ENCODE measurements at regions not wholly inside any gene's neighbourhood (a gene's known extent, or its start where the extent isn't known, plus 50 kb on each side); places are given as distances from the start of the nearest gene placed in this dataset.
"Not testable (repeated sequence)": the region's sequence is repeated elsewhere in the genome, so short reads cannot be mapped to it uniquely, and the experiment has no call there.

DNA sequence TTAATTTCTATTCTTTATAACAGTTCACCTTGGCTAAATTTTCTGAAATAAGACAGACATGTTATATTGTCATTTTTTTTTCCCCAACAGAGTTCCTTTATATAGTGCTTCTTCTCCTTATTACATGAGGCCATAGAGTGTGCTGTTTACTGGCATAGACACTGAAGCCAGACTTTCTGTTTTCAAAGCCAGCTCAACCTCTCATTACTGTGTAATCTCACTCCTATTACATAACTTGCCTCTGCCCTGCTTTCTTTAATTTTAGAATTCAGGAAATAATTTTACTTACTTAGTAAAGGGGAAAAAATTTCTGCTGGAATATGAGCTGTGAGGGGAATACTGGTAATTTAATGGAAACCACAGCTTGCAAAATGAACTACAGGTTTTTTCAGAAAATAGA is 1380.4 kb downstream of the SLITRK1 start:
- DNase-seq, result no peak

DNA sequence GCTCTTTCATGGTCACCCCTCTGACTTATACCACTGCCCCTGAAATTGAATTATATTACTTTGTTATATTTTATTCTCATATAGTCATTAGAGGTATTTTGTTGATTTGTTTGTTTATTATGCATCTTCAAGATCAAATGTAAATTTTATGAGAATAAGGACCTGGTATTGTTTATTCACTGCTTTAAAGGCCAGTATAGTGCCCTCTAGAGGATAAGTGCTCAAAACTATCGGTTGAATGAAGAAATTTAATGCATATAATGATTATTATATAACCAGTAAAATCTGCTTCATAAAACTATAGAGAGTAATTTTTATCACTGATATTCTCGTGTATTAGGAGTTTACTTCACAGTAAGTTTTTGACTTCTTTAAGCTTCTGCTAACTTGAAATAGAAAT is 1401.9 kb downstream of the SLITRK1 start:
- DNase-seq, result no peak

DNA sequence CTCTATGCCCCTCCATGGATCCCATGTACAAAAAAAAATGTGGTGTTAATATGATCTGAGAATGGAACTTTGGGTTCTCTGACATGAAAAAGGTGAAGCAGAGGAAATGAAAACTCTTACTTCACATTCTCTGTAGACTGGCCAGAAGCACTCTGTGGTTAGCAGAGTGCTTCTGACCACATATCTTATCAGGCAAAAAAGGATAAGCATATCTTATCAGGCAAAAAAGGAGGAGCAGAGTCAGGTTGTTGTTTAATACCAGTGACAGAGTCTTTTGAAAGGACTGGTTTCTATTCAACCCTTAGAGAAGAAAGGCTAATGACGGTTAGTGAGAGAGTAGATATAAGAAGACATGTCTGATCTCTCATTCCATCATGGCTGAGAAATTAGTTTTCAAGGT is 1404.8 kb downstream of the SLITRK1 start:
- DNase-seq, result no peak

DNA sequence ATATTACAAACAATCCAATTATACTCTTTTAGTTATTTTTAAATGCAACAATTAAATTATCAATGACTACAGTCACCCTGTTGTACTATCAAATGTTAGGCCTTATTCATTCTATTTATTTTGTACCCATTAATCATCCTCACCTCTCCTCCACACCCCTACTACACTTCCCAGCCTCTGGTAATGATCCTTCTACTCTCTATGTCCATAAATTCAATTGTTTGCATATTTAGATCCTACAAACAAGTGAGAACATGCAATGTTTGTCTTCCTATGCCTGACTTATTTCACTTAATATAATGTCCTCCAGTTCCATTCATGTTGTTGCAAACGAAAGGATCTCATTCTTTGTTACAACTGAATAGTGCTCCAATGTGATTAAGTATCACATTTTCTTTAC is 1414.6 kb downstream of the SLITRK1 start:
- DNase-seq, result no peak

DNA sequence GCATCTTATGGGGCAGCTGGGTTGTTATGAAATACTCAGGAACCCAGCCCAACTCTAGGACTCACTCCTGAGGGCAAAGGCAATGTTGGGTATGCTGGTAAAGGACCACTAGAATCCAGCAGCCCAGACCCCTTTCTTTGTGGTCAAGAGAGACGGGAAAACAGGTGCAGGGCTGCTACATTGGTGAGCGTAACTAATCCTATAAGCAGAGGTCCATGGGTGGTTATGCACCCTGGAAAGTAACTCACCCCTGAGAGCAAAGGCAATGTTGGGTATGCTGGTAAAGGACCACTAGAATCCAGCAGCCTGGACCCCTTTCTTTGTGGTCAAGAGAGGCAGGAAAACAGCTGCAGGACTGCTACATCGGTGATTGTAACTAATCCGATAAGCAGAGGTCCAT is 1422.7 kb downstream of the SLITRK1 start:
- not testable (repeated sequence) for DNase-seq

DNA sequence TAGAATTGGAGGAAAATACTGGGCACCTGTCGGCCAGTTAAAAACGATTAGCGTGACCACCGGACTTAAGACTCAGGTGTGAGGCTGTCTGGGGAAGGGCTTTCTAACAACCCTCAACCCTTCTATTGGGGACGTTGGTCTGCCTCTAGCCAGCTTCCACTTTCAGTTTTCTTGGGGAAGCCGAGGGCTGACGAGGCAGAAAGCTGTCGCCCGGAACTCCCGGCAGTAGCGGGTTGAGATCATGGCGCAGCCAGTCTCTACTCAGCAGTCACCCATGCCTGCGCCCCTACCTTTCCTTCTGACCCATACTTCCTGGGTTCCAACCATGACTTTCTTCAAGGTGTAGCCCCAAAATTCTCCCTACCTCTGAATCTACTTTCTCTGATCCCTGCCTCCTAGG is 1424.1 kb downstream of the SLITRK1 start:
- no peak for DNase-seq

DNA sequence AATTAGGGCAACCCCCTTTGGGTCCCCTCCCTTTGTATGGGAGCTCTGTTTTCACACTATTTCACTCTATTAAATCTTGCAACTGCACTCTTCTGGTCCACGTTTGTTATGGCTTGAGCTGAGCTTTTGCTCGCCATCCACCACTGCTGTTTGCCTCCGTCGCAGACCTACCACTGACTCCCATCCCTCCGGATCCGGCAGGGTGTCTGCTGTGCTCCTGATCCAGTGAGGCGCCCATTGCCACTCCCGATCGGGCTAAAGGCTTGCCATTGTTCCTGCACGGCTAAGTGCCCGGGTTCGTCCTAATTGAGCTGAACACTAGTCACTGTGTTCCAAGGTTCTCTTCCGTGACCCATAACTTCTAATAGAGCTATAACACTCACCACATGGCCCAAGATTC is 1424.7 kb downstream of the SLITRK1 start:
- not testable (repeated sequence) for DNase-seq

DNA sequence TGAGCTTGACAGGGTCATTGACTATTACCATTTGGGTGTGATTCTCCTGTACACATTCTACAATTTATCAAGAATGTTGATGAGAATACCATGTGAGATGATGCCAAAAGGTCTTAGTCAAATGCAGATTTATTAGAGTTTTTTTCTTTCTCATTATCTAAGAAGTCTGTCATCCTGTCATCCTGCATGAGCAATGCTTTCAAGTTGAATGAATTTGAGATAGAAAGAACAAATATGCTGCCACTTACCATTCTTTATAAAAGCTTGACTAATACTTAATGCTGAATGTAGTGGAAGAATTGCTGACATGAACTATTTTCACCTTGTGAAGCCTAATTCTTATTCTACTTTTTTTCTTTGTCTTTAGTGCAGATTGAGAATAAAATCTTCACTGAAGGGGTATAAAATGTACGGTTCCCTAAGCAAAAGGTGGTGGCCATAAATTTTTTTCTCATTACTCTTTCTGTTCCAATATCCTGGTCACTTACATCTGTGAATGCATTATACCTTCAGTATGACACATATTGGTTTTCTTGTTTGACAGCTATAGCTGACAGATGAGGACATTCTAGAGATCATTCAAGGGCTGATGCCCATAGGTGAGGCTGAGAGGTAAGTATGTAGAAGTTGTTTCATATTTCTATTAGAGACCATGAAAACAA is 1434.7 kb downstream of the SLITRK1 start:
- no peak for DNase-seq

DNA sequence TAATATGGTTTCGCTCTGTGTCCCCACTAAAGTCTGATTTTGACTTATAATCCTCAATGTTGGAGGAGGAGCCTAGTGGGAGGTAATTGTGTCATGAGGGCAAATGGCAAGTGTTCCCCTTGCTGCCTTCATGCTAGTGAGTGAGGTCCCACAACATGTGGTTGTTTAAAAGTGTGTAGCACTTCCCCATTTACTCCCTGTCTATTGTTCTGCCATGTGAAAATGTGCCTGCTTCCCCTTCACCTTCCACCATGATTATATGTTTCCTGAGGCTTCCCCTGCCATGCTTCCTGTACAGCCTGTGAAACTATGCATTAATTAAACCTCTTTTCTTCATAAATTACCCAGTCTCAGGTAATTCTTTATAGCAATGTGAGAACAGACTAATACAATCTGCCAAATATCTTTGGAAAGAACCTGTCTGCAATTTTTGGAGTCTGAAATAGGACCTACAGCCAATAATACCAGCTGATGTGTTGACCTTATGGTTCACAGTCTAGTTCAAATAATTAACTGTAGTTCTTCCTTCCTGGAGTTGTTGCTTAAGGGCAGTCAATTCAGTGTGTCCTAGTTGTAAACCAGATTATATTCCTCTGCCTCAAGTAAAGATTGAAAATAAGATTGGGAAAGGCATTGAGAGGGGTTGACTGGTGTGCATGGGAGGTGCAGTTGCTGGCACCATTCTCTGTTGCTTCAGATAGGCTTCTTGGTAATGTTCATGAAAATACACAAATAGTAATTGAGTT is 1442.9 kb downstream of the SLITRK1 start:
- no peak for DNase-seq

DNA sequence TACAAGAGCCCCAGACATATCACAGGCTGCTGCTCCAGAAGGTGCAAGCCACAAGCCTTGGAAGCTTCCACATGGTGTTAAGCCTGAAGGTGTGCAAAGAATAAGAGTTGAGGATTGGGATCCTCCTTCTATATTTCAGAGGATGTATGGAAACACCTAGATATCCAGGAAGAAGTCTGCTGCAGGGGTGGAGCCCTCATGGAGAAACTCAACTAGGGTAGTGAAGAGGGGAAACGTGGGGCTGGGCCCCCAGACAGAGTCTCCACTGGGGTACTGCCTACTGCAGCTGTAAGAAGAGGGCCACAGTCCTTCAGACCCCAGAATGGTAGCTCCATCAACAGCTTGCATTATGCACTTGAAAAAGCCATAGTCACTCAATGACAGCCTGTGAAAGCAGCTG is 1444.0 kb downstream of the SLITRK1 start:
- DNase-seq, result no peak

DNA sequence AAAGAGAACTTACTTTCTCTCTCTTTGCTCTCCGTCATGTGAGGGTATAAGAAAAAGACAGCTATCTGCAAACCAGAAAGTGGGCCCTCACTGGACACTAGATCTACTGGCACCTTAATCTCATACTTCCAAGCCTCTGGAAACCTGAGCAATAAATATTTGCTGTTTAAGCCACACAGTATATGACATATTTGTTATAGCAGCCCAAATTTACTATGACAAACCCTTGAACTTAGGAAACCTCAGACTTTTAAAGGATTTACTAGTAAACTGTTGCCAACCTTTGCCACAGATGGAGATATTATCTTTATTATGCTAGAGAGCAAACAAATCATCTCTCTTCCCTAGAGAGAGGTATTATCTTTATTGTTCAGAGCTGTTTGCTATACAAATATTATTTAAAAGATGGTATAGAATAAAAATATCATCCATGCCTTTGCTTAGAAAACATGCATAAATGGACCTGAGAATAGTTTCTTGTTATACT is 1446.1 kb downstream of the SLITRK1 start:
- no peak for DNase-seq

DNA sequence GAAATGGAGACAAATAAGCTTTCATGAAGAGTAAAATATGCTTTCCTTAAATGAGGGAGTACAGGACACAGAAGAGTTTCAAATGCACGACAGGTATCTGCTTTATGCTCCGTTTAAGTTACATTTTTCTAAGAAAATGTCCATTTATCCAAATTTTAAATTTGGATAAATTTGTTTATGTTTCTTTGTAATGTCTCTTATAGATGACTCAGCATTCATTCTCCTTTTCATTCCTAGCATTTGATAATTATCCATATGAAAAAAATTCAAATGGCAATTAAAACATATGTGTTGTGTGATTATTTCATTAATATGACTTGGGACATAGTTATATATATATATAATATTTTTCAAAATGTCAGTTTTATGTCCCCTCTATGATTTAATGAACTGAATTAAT is 1449.3 kb downstream of the SLITRK1 start:
- DNase-seq, result no peak

DNA sequence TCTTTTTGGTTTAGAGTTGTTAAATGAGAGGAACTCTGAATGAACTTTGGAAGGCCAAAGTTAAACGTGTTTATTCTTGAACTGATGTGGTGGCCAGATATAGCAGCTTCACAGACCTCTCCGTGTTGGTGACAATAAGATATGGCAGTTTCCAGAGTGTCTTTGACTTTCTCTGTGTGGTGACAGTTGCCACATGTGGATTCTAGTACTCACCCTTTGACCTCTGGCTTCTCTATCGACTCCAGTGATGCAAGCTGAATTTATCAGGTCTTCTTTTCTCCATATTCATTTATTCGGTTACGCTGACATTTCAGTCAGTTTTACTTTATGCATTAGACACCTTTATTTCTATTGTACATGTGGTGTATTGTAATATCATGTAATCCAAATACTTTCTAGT is 1469.5 kb downstream of the SLITRK1 start:
- no peak for DNase-seq

DNA sequence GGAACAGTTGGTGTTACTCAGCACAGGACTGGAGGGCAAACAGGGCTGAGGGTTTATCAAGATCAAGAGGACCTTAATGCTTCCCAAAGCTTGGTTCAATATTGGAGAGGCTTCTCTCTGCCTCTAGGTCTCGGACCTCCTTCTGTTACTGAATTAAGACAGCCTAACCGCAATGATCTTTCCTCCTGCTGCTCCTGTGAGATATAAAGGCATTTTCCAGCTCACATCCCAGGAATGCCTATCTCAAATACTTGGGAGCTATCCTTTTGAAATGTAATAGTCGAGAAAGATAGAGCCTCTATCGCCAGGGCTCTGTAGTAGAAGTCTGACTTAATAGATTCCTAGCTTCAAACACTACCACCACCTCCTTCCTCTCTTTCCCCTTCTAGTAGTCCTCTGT is 1475.0 kb downstream of the SLITRK1 start:
- DNase-seq, result no peak

DNA sequence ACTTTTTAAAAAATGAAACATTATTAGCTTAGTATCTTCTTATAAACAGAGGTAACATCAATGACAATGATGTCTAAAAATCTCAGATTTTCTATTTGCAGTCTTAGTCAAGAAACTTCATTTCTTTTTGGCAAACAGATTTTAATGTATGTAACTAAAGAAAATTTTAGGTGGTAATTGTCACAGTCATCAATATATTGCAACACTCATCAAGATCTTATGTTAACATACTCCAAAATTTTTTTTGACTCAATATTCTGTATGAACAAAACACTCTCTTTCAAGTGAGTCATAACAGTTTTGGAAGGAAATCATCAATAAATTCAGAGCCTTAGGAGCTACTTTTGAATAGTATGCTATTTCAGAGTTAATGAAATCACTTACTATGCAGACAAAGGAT is 1507.6 kb downstream of the SLITRK1 start:
- DNase-seq, result no peak

DNA sequence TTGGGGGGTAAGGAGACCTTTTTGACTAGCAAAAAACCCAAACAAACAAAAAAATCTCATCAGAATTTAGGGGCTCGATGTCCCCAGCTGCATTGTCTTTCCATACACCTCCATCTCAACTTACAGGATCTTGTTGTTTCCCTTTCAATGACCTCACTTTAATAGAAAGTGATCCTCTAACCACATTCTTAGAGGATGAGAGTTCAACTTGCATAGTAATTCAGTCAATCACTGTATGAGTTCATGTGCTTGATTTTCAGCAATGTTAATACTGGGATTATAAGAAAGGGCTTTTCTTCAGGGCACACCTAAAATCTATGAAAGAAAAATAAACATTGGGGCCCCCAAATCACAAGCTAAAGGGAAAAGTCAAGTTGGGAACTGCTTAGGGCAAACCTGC is 1512.0 kb downstream of the SLITRK1 start:
- DNase-seq, result no peak

DNA sequence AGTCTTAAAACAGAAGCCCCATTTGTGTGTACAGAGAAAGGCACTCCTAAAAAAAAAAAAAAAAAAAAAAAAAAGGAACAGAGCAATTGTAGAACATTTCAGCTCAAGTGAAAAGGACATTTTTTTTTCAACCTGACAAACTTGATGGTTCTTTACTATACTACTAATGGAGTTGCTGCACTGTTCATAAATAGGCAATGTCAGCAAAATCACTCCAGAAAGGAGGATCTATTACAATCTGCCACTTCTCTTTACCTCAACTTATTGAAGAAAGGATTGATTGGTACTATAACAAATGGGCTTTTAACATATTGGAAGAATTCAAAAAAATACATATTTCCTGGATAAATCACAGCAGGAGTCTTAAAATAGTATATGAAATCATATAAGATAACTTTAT is 1517.7 kb downstream of the SLITRK1 start:
- DNase-seq, result no peak

DNA sequence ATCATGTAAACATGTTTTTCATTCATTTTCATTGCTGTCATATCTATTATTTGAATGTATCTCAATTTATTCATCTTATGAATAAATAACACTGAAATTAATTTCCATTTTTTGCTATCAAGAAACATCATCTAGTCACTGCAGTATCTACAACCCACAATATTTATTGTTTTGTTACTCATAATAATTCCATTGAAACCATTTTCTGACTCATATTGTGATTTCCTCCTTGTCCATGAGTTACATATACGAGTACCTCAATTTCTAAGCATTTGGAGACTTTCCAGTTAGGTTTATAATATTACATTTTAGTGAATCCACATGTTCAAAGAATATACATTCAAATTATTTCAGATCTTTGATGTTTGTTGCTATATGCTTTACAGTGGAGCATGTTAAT is 1524.0 kb downstream of the SLITRK1 start:
- DNase-seq, result no peak

DNA sequence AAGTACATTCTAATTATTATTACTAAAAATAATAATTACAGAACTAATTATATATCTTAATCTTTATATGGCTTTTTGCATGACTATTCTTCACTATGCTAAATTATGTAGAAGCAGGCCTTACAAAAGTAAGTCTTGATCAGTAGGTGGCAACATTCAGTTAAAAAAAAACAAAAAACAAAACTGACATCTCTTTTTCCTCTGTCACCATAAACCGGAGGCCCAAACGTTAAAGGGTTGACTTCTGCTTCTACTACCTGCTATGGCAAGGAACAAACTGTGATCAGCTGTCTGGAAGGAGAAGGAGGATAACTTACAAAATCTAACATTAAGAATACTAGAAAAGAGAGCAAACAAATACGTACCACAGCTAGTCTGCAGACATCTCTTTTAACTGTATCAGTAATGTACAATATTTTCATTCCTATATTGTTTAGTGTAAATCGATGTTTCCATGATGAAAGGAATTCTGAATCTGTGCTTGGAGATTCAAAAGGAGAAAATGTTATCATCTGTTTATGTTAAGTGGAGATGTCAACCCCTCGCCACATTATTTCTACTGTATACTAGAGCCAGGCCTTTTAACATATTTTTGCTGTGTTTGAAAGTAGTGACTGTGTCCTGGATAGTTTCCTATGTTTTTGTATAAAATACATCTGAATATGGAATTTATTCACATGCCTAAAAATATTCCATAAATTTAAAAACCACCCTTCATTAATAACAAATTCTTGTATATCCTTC is 1525.4 kb downstream of the SLITRK1 start:
- DNase-seq, result no peak

DNA sequence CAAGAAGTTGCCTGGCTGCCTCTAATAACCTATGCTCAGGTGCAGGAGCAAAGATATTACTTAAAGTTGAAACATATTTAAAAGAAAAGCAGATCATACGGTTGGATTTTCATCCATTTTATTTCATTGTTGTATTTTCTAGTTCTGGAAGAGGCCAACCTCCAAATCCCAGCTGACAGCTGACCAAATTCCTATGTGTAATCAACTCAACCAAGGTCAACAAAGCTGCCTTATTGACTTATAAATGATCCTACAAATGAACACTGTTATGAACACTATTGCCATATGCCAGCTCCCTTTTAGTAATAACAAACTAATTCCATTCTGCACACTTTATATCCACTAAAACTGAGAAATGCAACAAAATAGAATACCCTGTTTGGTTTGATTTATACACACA is 1537.4 kb downstream of the SLITRK1 start:
- DNase-seq, result no peak

DNA sequence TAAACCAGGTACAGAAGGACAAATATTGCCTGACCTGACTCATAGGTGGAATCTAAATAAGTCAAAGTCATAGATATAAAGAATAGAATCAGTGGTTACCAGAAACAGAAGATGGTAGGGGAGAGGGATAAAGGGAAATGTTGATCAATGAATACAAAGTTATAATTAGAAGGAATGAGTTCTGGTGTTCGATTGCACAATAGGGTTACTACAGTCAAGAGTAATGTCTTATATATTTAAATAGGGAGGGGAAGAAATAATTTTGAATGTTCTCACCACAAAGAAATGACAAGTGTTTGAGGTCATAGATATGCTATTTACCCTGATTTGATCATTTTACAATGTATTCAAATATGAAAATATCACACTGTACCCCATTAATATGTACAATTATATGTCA is 1541.2 kb downstream of the SLITRK1 start:
- DNase-seq, result no peak

DNA sequence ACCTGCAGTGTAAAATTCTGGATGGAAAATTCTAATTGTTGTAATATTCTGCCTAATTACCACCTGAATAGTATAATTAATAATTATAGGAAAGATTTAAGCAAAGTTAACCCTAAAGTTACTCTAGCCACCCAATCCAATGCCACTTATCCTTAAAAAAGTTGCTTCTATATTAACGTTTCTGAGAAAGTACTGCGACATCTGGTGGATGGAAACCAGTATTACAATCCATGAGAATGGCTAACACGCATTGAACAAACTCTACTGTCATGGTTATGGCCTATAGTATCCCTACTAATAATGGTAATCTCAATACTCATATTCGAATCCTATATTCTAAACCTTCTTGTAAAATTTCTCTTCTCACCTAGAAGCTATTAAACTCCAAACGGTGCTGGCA is 1551.8 kb downstream of the SLITRK1 start:
- DNase-seq, result peak in 1 of 3 donors; percentile 17

DNA sequence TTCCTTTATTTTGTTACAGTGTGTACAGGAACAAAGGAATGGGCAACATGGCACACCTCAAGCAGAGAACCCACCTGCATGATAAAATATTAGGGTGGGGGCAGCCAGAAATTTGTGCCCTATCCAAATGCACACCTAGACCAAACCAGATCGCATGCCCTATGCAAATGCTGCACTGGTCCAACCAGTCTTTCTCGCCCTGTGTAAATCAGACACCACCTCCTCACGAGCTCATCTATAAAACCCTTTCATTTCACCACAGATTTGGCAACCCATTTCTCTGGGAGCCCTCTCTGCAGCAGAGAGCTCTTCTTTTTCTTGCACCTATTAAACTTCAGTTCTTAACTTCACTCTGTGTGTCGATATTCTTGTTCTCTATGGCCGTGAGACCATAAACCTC is 1559.2 kb downstream of the SLITRK1 start:
- no peak for DNase-seq

DNA sequence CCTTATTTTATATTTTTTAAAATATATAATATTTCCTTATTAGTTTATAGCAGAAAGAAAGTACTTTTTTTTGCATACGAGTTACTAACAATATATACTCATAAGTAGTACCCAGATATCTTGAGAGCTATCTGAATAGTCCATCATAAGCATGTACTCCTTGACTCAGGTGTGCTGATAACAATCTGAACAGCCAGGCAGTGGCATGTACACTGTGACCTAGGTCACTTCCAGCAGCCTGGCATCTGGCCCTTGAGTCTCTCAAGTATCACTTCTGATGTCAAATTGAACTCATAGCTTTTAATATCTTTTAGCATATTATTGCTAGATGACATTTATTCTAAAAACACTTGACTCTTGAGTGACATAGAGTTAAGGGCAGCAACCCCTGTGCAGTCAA is 1576.7 kb downstream of the SLITRK1 start:
- DNase-seq, result no peak
